Breast epithelium (tissue), 4 donors: ENCODE measurements at regions not wholly inside any gene's neighbourhood (a gene's known extent, or its start where the extent isn't known, plus 50 kb on each side); places are given as distances from the start of the nearest gene placed in this dataset.
A peak's percentile ranks its signal among the peaks of the same experiment; 100 is the strongest.
"Not testable (repeated sequence)": the region's sequence is repeated elsewhere in the genome, so short reads cannot be mapped to it uniquely, and the experiment has no call there.

Experiments used
- DNase-seq, 2 donors: peaks; one replicate each; pipeline ENCODE4 v3.0.0-alpha.2; 2019; ENCODE audit warnings: low spot score in 2 of 2
- H3K27ac ChIP-seq, 2 donors: fragments of 200-600 bp; sonication (generic) in 1 of 2; one replicate each; pipeline ENCODE4 v1.5.1; 2016 to 2019; ENCODE audit warnings: mild to moderate bottlenecking in 1 of 2
- H3K27me3 ChIP-seq, 2 donors: fragments of 200-600 bp; sonication (generic) in 1 of 2; one replicate each; pipeline versions ENCODE4 v1.5.1 to v1.6.0; 2017 to 2019; ENCODE audit warnings: control low read depth in 1 of 2, mild to moderate bottlenecking in 1 of 2
- H3K36me3 ChIP-seq: fragments of 200-600 bp; one replicate; pipeline ENCODE4 v1.5.1; 2019
- H3K4me1 ChIP-seq, 2 donors: fragments of 200-600 bp; sonication (generic); one replicate each; pipeline ENCODE4 v1.5.1; 2016 to 2019; ENCODE audit warnings: control low read depth in 1 of 2
- H3K4me3 ChIP-seq, 3 donors: fragments of 200-600 bp; sonication (generic); 1 replicate in 2 of 3; 2 replicates in 1 of 3; pipeline ENCODE4 v1.5.1; 2016 to 2019; ENCODE audit warnings: mild to moderate bottlenecking in 3 of 3, moderate library complexity in 2 of 3
- H3K9me3 ChIP-seq, 2 donors: fragments of 200-600 bp; sonication (generic) in 1 of 2; one replicate each; pipeline ENCODE4 v1.5.1; 2016 to 2019; ENCODE audit warnings: control low read depth in 1 of 2
- CTCF ChIP-seq, 3 donors: fragments of 450-650 bp; IDR thresholded peaks; one replicate each; pipeline ENCODE4 v1.5.1; 2016 to 2017; ENCODE audit warnings: antibody characterized with exemption in 3 of 3, mild to moderate bottlenecking in 3 of 3, moderate library complexity in 3 of 3
- POLR2A ChIP-seq: fragments of 450-650 bp; IDR thresholded peaks from one replicate; pipeline ENCODE4 v1.6.1; 2016; ENCODE audit warnings: antibody characterized with exemption, mild to moderate bottlenecking, moderate library complexity
- POLR2AphosphoS5 ChIP-seq, 3 donors: sonication (generic); formaldehyde crosslinking; IDR thresholded peaks; one replicate each; pipeline ENCODE4 v1.6.1; 2017; ENCODE audit warnings: antibody characterized with exemption in 3 of 3
- intact Hi-C: fragments of 100-400 bp; cut with DNase I; formaldehyde crosslinking; loops from one replicate; pipeline ENCODE4 v1.15.1; 2023; ENCODE audit warnings: low total_unique reads

- Histone ChIP-seq H3K9me3 (no peaks in the 10 kb centered on the region), H3K36me3 (no peaks in the 10 kb centered on the region), H3K27ac (no peak overlapping the region), H3K4me1 (no peaks in the 10 kb centered on the region), H3K27me3 (no peaks in the 10 kb centered on the region), H3K4me3 (no peak overlapping the region)
- TF ChIP-seq POLR2A (no peak), POLR2AphosphoS5 (IDR thresholded peaks at IDR 0.05) (no peak), CTCF (IDR thresholded peaks at IDR 0.05) (no peak)
- DNase-seq = no peak
- intact Hi-C loops = no loop called here
Observed at GRCh38 chrX:73979551-73980131, 127.1 kb upstream of the XIST start.

GRCh38 chrX:73977542-73978169, 125.1 kb upstream of the XIST start:
- Histone ChIP-seq H3K4me1 (no peaks in the 10 kb centered on the region), H3K27me3 (no peaks in the 10 kb centered on the region), H3K9me3 (no peaks in the 10 kb centered on the region), H3K4me3 (no peak overlapping the region), H3K27ac (no peak overlapping the region), H3K36me3 (no peaks in the 10 kb centered on the region)
- TF ChIP-seq POLR2AphosphoS5 (IDR thresholded peaks at IDR 0.05) (no peak), CTCF (IDR thresholded peaks at IDR 0.05) (no peak)
- no peak for DNase-seq
- intact Hi-C loops = no loop called here

GRCh38 chrX:73967461-73967860, 114.9 kb upstream of the XIST start:
- H3K36me3 ChIP-seq, DNase-seq, intact Hi-C loops, H3K4me1 ChIP-seq, H3K4me3 ChIP-seq, H3K27ac ChIP-seq, H3K27me3 ChIP-seq, H3K9me3 ChIP-seq: not testable (repeated sequence)

GRCh38 chrX:73965833-73966232, 113.3 kb upstream of the XIST start:
- Histone ChIP-seq H3K4me1 (no peaks in the 10 kb centered on the region), H3K4me3 (no peak overlapping the region), H3K36me3 (no peaks in the 10 kb centered on the region), H3K27ac (peak overlapping the region in 1 of 2 donors; percentile 27), H3K27me3 (no peaks in the 10 kb centered on the region), H3K9me3 (no peaks in the 10 kb centered on the region)
- intact Hi-C loops = no loop called here
- DNase-seq = no peak
- TF ChIP-seq POLR2A (no peak), POLR2AphosphoS5 (IDR thresholded peaks at IDR 0.05) (no peak), CTCF (IDR thresholded peaks at IDR 0.05) (no peak)

- no peak for TF ChIP-seq CTCF (IDR thresholded peaks at IDR 0.05)
- no peak for TF ChIP-seq POLR2AphosphoS5 (IDR thresholded peaks at IDR 0.05)
- TF ChIP-seq POLR2A = no peak
- intact Hi-C loops = no loop called here
- Histone ChIP-seq H3K36me3 (no peaks in the 10 kb centered on the region), H3K27me3 (no peaks in the 10 kb centered on the region), H3K27ac (no peak overlapping the region), H3K4me1 (no peaks in the 10 kb centered on the region), H3K4me3 (no peak overlapping the region), H3K9me3 (no peaks in the 10 kb centered on the region)
- DNase-seq = no peak
Observed at GRCh38 chrX:73964579-73964978, 112.1 kb upstream of the XIST start.
